ENCODE measurements at regions not wholly inside any gene's neighbourhood (a gene's known extent, or its start where the extent isn't known, plus 50 kb on each side); places are given as distances from the start of the nearest gene placed in this dataset.

DNA sequence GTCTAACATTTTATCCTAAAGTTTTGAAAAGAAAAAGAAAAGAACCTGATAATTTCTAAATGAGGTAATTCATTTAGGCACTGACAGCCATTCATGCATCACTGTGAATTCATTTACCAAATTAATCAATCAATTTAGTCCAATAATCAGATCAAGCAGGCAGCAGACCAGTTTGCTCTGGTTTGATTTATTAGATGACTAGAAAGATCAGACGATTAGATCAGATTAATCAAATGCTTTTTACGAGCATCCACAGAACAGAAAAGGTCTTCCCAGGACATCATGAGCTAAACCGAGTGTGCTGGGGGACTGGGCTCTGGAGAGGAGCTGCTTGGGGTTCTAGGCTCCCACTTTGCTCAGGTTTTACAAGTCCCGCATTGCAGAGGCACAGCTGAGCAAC lies 226.5 kb upstream of the MYO3A start:
- H3K4me3 ChIP-seq (replicated peaks; ENCODE audit: low read depth, low read length): no peak overlapping the region
- DNase-seq (ENCODE audit: low read depth): no peak
- TF ChIP-seq, protein P1, sequence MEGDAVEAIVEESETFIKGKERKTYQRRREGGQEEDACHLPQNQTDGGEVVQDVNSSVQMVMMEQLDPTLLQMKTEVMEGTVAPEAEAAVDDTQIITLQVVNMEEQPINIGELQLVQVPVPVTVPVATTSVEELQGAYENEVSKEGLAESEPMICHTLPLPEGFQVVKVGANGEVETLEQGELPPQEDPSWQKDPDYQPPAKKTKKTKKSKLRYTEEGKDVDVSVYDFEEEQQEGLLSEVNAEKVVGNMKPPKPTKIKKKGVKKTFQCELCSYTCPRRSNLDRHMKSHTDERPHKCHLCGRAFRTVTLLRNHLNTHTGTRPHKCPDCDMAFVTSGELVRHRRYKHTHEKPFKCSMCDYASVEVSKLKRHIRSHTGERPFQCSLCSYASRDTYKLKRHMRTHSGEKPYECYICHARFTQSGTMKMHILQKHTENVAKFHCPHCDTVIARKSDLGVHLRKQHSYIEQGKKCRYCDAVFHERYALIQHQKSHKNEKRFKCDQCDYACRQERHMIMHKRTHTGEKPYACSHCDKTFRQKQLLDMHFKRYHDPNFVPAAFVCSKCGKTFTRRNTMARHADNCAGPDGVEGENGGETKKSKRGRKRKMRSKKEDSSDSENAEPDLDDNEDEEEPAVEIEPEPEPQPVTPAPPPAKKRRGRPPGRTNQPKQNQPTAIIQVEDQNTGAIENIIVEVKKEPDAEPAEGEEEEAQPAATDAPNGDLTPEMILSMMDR (IDR thresholded peaks at IDR 0.05; ENCODE audit: low read length, missing control alignments): no peak

GRCh38 chr10:25707976-25708671 lies 225.9 kb upstream of the MYO3A start:
- no peak overlapping the region for H3K4me3 ChIP-seq (replicated peaks; ENCODE audit: low read depth, low read length)
- TF ChIP-seq, protein P1 (IDR thresholded peaks at IDR 0.05; ENCODE audit: low read length, missing control alignments): no peak
- no peak for DNase-seq (ENCODE audit: low read depth)

DNA sequence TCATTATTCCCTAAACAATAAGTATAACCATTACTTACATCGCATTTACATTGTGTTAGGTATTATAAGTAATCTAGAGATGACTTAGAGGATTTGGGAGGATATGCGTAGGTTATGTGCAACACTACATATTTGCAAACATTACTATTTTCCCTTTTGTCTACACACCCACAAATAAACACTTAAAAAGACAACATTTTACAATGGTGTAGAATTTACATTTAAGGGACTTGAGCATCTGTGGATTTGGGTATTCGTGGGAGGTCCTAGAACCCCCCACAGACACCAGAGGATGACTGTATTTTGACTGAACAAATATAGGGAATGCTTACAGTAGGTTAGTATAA lies 220.2 kb upstream of the MYO3A start:
- no peak overlapping the region for H3K4me3 ChIP-seq (replicated peaks; ENCODE audit: low read depth, low read length)
- no peak for DNase-seq (ENCODE audit: low read depth)
- TF ChIP-seq, protein P1 (IDR thresholded peaks at IDR 0.05; ENCODE audit: low read length, missing control alignments): no peak

DNA sequence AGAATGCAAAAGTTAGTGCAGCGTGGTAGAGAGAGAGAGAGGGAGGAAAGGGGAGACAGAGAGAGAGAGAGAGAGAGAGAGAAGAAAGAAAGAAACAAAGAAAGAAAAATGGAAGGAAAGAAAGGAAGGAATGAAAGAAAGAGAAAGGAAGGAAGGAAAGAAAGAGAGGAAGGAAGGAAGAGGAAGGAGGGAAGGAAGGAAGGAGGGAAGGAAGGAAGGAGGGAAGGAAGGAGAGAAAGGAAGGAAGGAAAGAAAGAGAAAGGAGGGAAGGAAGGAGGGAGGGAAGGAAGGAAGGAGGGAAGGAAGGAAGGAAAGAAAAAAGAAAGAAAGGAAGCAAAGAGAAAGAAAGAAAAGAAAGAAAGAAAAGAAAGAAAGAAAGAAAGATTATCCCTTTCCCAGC lies 209.8 kb upstream of the MYO3A start:
- TF ChIP-seq, protein P1 (IDR thresholded peaks at IDR 0.05; ENCODE audit: low read length, missing control alignments): no peak
- H3K4me3 ChIP-seq (replicated peaks; ENCODE audit: low read depth, low read length): no peak overlapping the region
- DNase-seq (ENCODE audit: low read depth): no peak

DNA sequence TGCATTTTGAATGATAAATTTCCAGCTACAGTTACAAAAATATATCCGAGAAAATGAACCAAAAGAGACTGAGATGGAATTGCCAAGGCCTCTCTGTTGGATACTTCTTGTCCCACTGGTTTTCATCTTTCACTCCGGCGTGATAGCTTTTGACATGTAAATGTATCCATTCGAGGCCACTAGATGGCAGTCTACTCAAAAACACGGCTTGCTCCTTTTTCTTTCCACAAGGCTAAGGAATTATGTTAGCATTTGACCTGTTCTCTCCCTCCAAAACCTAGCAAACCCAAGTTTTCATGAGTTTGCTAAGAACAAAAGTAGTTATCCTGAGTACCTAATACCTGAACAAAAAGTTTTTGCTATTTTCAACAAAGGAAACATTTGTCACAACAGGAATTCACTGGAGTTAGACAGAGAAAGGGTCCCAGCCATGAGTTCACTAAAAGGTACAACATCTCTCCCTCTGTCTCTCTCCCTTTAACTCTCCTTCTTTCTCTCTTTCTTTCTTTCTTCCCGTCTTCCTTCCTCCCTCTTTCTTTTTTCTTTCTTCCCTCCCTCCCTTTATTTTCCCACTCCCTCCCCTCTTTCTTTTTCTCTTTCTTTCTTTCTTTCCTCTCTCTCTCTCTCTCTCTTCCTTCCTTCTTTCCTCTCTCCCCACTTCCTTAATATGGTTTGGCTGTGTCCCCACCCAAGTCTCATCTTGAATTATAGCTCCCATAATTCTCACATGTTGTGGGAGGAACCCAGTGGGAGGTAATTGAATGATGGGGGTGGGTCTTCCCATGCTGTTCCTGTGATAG lies 207.9 kb upstream of the MYO3A start:
- peak; percentile 74 for DNase-seq (ENCODE audit: low read depth)
- TF ChIP-seq, protein P1 (IDR thresholded peaks at IDR 0.05; ENCODE audit: low read length, missing control alignments): peak; percentile 81
- H3K4me3 ChIP-seq (replicated peaks; ENCODE audit: low read depth, low read length): no peak overlapping the region

- DNase-seq (ENCODE audit: low read depth): no peak
- no peak overlapping the region for H3K4me3 ChIP-seq (replicated peaks; ENCODE audit: low read depth, low read length)
- TF ChIP-seq, protein P1 (IDR thresholded peaks at IDR 0.05; ENCODE audit: low read length, missing control alignments): no peak
These were observed 195.3 kb upstream of the MYO3A start for GRCh38 chr10:25738776-25739175.
